ENCODE measurements at regions not wholly inside any gene's neighbourhood (a gene's known extent, or its start where the extent isn't known, plus 50 kb on each side); places are given as distances from the start of the nearest gene placed in this dataset.

GRCh38 chr1:104156738-104157137 lies 407.0 kb downstream of the AMY1C start:
- TF ChIP-seq KLF11 (CRISPR knock-in tag; IDR thresholded peaks at IDR 0.05) (no peak), ZNF362 (CRISPR knock-in tag; IDR thresholded peaks at IDR 0.05; ENCODE audit: borderline replicate concordance) (no peak), ZNF704 (CRISPR knock-in tag; IDR thresholded peaks at IDR 0.05; ENCODE audit: borderline replicate concordance) (no peak), TP53 (CRISPR knock-in tag; conservative IDR thresholded peaks at IDR 0.05) (no peak), ZNF260 (CRISPR knock-in tag; IDR thresholded peaks at IDR 0.05; ENCODE audit: borderline replicate concordance, low read depth) (no peak), REL (CRISPR knock-in tag; conservative IDR thresholded peaks at IDR 0.05) (no peak), SPEN (CRISPR knock-in tag; IDR thresholded peaks at IDR 0.05; ENCODE audit: low read depth) (no peak), KLF6 (CRISPR knock-in tag; IDR thresholded peaks at IDR 0.05) (no peak), DMTF1 (CRISPR knock-in tag; IDR thresholded peaks at IDR 0.05) (no peak), BHLHE40 (IDR thresholded peaks at IDR 0.05; ENCODE audit: low read length) (no peak)
- ChIA-PET POLR2A (no interaction called here), CTCF (ENCODE audit: low intra/inter-chr PET ratio, low total read pairs) (no interaction called here)
- BruUV-seq (replicated peaks): no TSS peak
- in situ Hi-C loops (cut with HindIII; ENCODE audit: extremely low pct_ligation_motif_present, low pct_unique_long_range_greater_than_20kb): no loop called here
- Histone ChIP-seq H3K4me1 (ENCODE audit: insufficient read depth, low read length) (no peaks in the 10 kb centered on the region), H3K4me3 (replicated peaks in 1 of 3; ENCODE audit: insufficient read depth in 1 of 3, low read depth in 2 of 3, low read length in 3 of 3) (no peak overlapping the region), H3K4me2 (ENCODE audit: low read depth, low read length) (no peak overlapping the region), H3K36me3 (replicated peaks in 1 of 2; ENCODE audit: control insufficient read depth in 1 of 2, insufficient read depth in 2 of 2, low read length in 2 of 2) (no peaks in the 10 kb centered on the region), H3K9me3 (ENCODE audit: low read length) (peaks cover 10% of the 10 kb centered on the region; the same call in 1 of the 2 replicates), H3K79me2 (ENCODE audit: insufficient read depth, low read length) (no peaks in the 10 kb centered on the region), H4K20me1 (ENCODE audit: insufficient read depth, low read length) (no peaks in the 10 kb centered on the region), H2AFZ (ENCODE audit: low read length) (no peak overlapping the region), H3K9ac (ENCODE audit: insufficient read depth, low read depth, low read length) (no peak overlapping the region), H3K27me3 (ENCODE audit: control insufficient read depth in 1 of 2, insufficient read depth in 2 of 2, low read length in 2 of 2) (no peaks in the 10 kb centered on the region), H3K27ac (ENCODE audit: extremely low read length, insufficient read depth, low read length) (no peak overlapping the region)
- WGBS (ENCODE audit: low lambda C conversion rate): 0% methylated on average over 4 of the region's 4 CpGs
- DNase-seq (ENCODE audit: low spot score) (no peak), ATAC-seq (no peak), FAIRE-seq (no peak)
- intact Hi-C loops (cut with micrococcal nuclease; ENCODE audit: unreplicated experiment): no loop called here
